Activated naive CD8-positive, alpha-beta T cell treated with anti-CD3 and anti-CD28 coated beads, Interleukin-2, amount 10 ng/mL, durations not matched to agents 7 days and 5 days (primary cell): ENCODE measurements at regions not wholly inside any gene's neighbourhood (a gene's known extent, or its start where the extent isn't known, plus 50 kb on each side); places are given as distances from the start of the nearest gene placed in this dataset.

Source experiments
- ATAC-seq: fragments of 150-1000 bp; cut with Tn5 transposase; one replicate; pipeline ENCODE4 v1.10.0; 2021; ENCODE audit warnings: low read depth, moderate library complexity
- POLR2A ChIA-PET: fragments of 350-600 bp; sonication (Branson Sonifier 250); formaldehyde crosslinking; loops from one replicate; lab custom pipeline; 2021; ENCODE audit warnings: antibody characterized with exemption; lab: Charles Lee
- DNase-seq: peaks from one replicate; pipeline ENCODE4 v3.0.0; 2021
- H3K27ac Mint-ChIP-seq: one replicate; pipeline ENCODE4 v1.8.0; 2022; ENCODE audit warnings: mild to moderate bottlenecking, mixed read lengths
- H3K27me3 Mint-ChIP-seq: one replicate; pipeline ENCODE4 v1.8.0; 2022; ENCODE audit warnings: mild to moderate bottlenecking, moderate library complexity, mixed read lengths
- H3K36me3 Mint-ChIP-seq: one replicate; pipeline ENCODE4 v1.8.0; 2021; ENCODE audit warnings: mild to moderate bottlenecking, mixed read lengths
- H3K4me1 Mint-ChIP-seq: one replicate; pipeline ENCODE4 v1.8.0; 2021; ENCODE audit warnings: mixed read lengths
- H3K4me3 Mint-ChIP-seq: one replicate; pipeline ENCODE4 v1.8.0; 2022; ENCODE audit warnings: mild to moderate bottlenecking, moderate library complexity, mixed read lengths
- H3K9me3 Mint-ChIP-seq: one replicate; pipeline ENCODE4 v1.8.0; 2021; ENCODE audit warnings: mixed read lengths

GRCh38 chr15:61755467-61755866 is 304.8 kb downstream of the VPS13C start:
- ATAC-seq (no peak), DNase-seq (no peak)
- Mint-ChIP-seq H3K27me3 (peaks cover 14% of the 10 kb centered on the region), H3K27ac (no peak overlapping the region), H3K9me3 (no peaks in the 10 kb centered on the region), H3K4me3 (no peak overlapping the region), H3K36me3 (no peaks in the 10 kb centered on the region), H3K4me1 (no peaks in the 10 kb centered on the region)
- POLR2A ChIA-PET: no interaction called here

DNA sequence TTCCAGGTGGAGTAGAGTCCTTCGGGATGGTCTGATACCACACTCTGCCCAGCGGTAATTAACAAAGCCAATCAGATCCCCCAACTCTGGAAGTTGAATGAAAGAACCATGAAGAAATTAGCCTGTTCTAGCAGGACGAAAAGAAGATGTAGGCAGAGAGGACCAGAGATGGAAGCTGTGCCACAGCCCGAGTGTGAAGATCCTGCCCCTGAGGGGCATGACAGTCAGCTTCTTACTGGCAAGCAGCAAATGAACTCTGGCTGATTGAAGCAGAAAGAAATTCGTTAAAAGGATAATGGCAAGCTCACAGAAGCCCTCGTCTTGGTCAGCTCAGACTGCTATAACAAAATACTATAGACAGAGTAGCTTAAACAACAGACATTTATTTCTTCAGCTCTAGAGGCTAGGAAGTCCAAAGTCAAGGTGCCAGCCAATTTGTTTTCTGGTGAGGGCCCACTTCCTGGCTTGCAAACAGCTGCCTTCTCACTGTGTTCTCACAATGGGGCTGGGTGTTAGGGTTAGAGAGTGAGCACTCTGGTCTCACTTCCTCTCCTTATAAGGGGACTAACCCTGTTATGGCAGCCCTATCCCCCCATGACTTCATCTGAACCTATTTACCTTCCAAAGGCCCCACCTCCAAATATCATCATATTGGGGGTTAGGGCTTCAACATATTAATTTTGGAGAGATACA is 307.1 kb downstream of the VPS13C start:
- DNase-seq (no peak), ATAC-seq (no peak)
- Mint-ChIP-seq H3K4me1 (no peaks in the 10 kb centered on the region), H3K27me3 (peaks cover 9% of the 10 kb centered on the region), H3K27ac (no peak overlapping the region), H3K9me3 (no peaks in the 10 kb centered on the region), H3K4me3 (no peak overlapping the region), H3K36me3 (no peaks in the 10 kb centered on the region)
- POLR2A ChIA-PET: no interaction called here

DNA sequence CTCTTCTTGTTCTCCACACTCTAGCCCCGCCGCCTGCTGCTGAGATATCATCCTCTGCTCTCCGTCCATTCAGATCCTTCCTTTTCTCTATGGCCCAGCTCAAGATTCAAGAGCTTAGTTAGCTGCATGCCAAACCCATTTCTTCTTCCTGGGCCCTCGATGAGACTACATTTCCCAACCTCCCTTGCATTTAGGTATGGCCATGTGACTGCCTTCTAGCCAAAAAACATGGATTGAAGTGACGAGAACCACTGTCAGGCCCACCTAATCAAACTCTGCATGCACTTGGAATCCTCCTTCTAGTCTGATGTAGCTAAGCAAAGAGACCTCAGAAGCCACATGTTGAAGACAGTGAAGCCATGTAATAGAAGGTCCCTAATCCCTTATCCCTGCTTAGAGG is 308.2 kb downstream of the VPS13C start:
- POLR2A ChIA-PET: no interaction called here
- Mint-ChIP-seq H3K4me1 (no peaks in the 10 kb centered on the region), H3K27ac (no peak overlapping the region), H3K4me3 (no peak overlapping the region), H3K27me3 (peaks cover 10% of the 10 kb centered on the region), H3K9me3 (no peaks in the 10 kb centered on the region), H3K36me3 (no peaks in the 10 kb centered on the region)
- DNase-seq: no peak
- no peak for ATAC-seq

DNA sequence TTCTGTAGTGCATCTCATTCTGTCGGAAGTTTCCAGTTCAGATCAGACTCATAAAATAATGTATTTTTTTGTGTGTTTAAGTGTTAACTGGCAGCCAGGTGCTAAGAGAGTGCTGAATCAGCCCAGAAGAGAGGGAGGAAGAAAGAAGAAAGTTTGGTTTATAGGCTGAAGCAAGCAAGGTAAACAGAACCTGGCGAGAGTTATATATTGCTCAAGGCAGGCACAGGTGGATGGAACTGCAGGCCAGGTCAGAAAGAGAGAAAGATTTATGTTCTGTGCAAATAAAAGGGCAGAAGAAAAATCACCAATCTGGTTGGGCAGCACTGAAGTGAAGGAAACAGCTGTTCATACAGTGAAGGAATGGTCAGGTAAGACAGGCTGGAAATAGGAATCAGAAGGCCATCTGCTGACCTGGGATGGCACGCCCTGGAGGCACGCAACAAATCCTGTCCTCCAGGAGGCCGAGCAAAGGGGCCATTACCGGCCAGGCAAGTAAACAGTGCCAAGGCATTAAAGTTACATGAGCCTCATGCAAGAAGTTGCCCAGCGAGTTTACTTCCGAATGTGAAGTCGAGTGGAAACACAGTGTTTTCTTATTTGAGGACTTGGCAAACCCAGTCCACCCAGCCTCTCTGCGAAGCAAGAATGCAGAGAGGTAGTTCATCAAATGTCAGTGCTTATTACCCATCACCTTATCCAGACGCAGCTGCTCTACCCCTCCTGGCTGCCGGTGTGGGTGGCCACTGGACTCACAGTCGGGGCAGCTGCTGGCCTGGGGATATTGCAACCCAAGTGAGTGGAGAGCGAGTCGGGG is 309.8 kb downstream of the VPS13C start:
- H3K27ac Mint-ChIP-seq: no peak overlapping the region
- peaks cover 6% of the 10 kb centered on the region for H3K27me3 Mint-ChIP-seq
- H3K4me3 Mint-ChIP-seq: no peak overlapping the region
- H3K4me1 Mint-ChIP-seq: no peaks in the 10 kb centered on the region
- H3K36me3 Mint-ChIP-seq: no peaks in the 10 kb centered on the region
- no peak for DNase-seq
- no peaks in the 10 kb centered on the region for H3K9me3 Mint-ChIP-seq
- POLR2A ChIA-PET: no interaction called here
- no peak for ATAC-seq

GRCh38 chr15:61749169-61749568 is 311.1 kb downstream of the VPS13C start:
- ATAC-seq: no peak
- POLR2A ChIA-PET: no interaction called here
- Mint-ChIP-seq H3K36me3 (no peaks in the 10 kb centered on the region), H3K4me3 (no peak overlapping the region), H3K27me3 (peaks cover 4% of the 10 kb centered on the region), H3K9me3 (no peaks in the 10 kb centered on the region), H3K4me1 (no peaks in the 10 kb centered on the region), H3K27ac (no peak overlapping the region)
- DNase-seq: no peak

GRCh38 chr15:61748529-61748928 is 311.7 kb downstream of the VPS13C start:
- POLR2A ChIA-PET: no interaction called here
- Mint-ChIP-seq H3K36me3 (no peaks in the 10 kb centered on the region), H3K27me3 (peaks cover 2% of the 10 kb centered on the region), H3K9me3 (no peaks in the 10 kb centered on the region), H3K27ac (no peak overlapping the region), H3K4me3 (no peak overlapping the region), H3K4me1 (no peaks in the 10 kb centered on the region)
- DNase-seq: no peak
- no peak for ATAC-seq

- no peak for ATAC-seq
- POLR2A ChIA-PET: no interaction called here
- no peaks in the 10 kb centered on the region for H3K36me3 Mint-ChIP-seq
- H3K4me3 Mint-ChIP-seq: no peak overlapping the region
- H3K9me3 Mint-ChIP-seq: no peaks in the 10 kb centered on the region
- no peak for DNase-seq
- no peak overlapping the region for H3K27ac Mint-ChIP-seq
- peaks cover 2% of the 10 kb centered on the region for H3K27me3 Mint-ChIP-seq
- H3K4me1 Mint-ChIP-seq: no peaks in the 10 kb centered on the region
Measured at GRCh38 chr15:61746589-61746988, 313.7 kb downstream of the VPS13C start.

GRCh38 chr15:61743345-61743909 is 316.8 kb downstream of the VPS13C start:
- Mint-ChIP-seq H3K9me3 (no peaks in the 10 kb centered on the region), H3K27me3 (peaks cover 2% of the 10 kb centered on the region), H3K4me3 (no peak overlapping the region), H3K36me3 (no peaks in the 10 kb centered on the region), H3K4me1 (no peaks in the 10 kb centered on the region), H3K27ac (no peak overlapping the region)
- POLR2A ChIA-PET: no interaction called here
- ATAC-seq (no peak), DNase-seq (no peak)

DNA sequence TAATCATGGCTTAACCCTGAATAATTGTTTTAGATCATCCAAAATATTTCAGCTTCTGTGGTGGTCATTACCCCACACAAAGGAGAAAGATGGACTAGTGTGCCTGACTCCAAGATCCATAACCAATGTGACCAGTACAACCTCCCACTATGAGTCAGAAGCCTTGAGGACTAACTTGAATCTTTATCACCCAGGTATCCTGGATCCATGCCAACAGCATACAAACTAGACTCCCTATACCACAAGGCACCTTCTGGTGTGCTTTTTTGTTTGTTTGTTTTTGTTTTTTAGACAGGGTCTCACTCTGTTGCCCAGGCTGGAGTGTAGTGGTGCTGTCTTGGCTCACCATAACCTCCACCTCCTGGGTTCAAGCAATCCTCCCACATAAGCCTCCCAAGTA is 317.7 kb downstream of the VPS13C start:
- Mint-ChIP-seq H3K4me1 (no peaks in the 10 kb centered on the region), H3K4me3 (no peak overlapping the region), H3K36me3 (no peaks in the 10 kb centered on the region), H3K27me3 (no peaks in the 10 kb centered on the region), H3K27ac (no peak overlapping the region), H3K9me3 (no peaks in the 10 kb centered on the region)
- DNase-seq (no peak), ATAC-seq (no peak)
- POLR2A ChIA-PET: no interaction called here

- Mint-ChIP-seq H3K4me3 (no peak overlapping the region), H3K36me3 (no peaks in the 10 kb centered on the region), H3K4me1 (no peaks in the 10 kb centered on the region), H3K27ac (no peak overlapping the region), H3K27me3 (peaks cover 1% of the 10 kb centered on the region), H3K9me3 (no peaks in the 10 kb centered on the region)
- no peak for DNase-seq
- no peak for ATAC-seq
- POLR2A ChIA-PET: no interaction called here
Measured at GRCh38 chr15:61736790-61737189, 323.5 kb downstream of the VPS13C start.

GRCh38 chr15:61731099-61731498 is 329.1 kb downstream of the VPS13C start:
- POLR2A ChIA-PET: no interaction called here
- Mint-ChIP-seq H3K4me3 (no peak overlapping the region), H3K27ac (no peak overlapping the region), H3K9me3 (no peaks in the 10 kb centered on the region), H3K36me3 (no peaks in the 10 kb centered on the region), H3K4me1 (peaks cover 2% of the 10 kb centered on the region), H3K27me3 (peaks cover 12% of the 10 kb centered on the region)
- no peak for ATAC-seq
- no peak for DNase-seq

DNA sequence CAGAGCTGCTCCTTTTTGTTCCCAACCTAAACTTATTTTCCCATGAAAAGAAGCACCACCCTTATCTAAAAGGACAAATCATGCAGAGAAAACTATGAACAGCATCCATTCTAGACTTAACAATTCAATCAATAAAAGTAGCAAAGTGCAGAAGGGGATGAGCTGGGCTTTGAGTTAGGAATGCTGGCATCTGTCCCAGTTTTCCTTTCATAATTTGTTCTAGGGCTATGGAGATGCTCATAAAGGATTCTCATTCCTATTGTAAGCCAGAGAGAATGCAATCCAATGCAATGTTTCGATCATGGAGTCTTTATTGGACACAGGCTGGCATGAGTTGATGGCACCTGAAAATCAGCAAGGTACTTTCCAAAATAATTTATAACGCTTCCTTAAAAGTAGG is 330.6 kb downstream of the VPS13C start:
- no peak overlapping the region for H3K4me3 Mint-ChIP-seq
- ATAC-seq (no peak), DNase-seq (no peak)
- no peaks in the 10 kb centered on the region for H3K9me3 Mint-ChIP-seq
- peaks cover 17% of the 10 kb centered on the region for H3K27me3 Mint-ChIP-seq
- POLR2A ChIA-PET: no interaction called here
- peaks cover 2% of the 10 kb centered on the region for H3K4me1 Mint-ChIP-seq
- no peak overlapping the region for H3K27ac Mint-ChIP-seq
- no peaks in the 10 kb centered on the region for H3K36me3 Mint-ChIP-seq

GRCh38 chr15:61726166-61726565 is 334.1 kb downstream of the VPS13C start:
- Mint-ChIP-seq H3K36me3 (no peaks in the 10 kb centered on the region), H3K27me3 (peaks cover 17% of the 10 kb centered on the region), H3K4me1 (peaks cover 2% of the 10 kb centered on the region), H3K27ac (no peak overlapping the region), H3K9me3 (no peaks in the 10 kb centered on the region), H3K4me3 (no peak overlapping the region)
- DNase-seq (no peak), ATAC-seq (no peak)
- POLR2A ChIA-PET: no interaction called here

DNA sequence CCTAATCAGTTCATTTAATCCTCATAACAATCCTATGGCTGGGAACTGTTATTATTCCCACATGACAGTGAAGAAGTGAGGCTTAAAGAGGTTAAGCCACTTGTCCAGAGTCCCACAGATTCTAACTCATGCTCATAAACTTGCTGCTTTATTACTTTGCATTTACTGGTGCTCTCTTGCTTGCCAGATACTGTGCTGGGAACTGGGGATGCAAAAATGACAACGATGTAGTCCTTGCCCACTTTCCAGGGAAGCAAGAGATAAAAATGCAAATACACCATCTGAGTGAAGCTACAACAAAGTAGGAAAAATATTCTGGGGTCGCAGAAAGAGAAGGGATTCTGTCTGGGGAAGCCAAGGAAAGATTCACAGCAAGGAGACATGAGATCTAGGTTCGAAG is 335.0 kb downstream of the VPS13C start:
- POLR2A ChIA-PET: no interaction called here
- Mint-ChIP-seq H3K9me3 (no peaks in the 10 kb centered on the region), H3K4me3 (no peak overlapping the region), H3K27me3 (peaks cover 19% of the 10 kb centered on the region), H3K27ac (no peak overlapping the region), H3K4me1 (no peaks in the 10 kb centered on the region), H3K36me3 (no peaks in the 10 kb centered on the region)
- ATAC-seq (no peak), DNase-seq (no peak)
